Germinal center (tissue), 1 donor: ENCODE measurements at regions not wholly inside any gene's neighbourhood (a gene's known extent, or its start where the extent isn't known, plus 50 kb on each side); places are given as distances from the start of the nearest gene placed in this dataset.
"Not testable (repeated sequence)": the region's sequence is repeated elsewhere in the genome, so short reads cannot be mapped to it uniquely, and the experiment has no call there.

Experiments used
- DNase-seq: peaks from one replicate; pipeline ENCODE4 v3.0.0; 2012; ENCODE audit warnings: mixed read lengths, low spot score

- DNase-seq, result no peak
Measured at GRCh38 chr4:164210377-164210776, 543.6 kb upstream of the SMIM31 start.

DNA sequence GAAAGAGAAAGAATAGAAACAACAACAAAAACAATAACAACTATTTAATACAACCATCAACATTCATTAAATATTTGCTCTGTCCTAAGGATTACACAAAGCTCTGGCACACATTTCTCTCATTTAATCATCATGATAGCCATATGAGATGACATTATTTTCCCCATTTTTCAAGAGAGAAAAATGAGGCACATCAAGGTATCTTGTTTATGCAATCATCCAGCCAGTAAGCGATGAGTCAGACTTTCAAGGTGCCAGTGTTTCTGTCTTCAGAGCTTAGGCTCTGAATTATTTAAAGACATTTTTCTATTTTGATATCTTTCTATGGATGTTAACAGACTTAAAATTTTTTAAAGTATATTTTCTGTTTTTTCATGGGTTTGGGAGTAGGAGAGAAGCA is 541.8 kb upstream of the SMIM31 start:
- no peak for DNase-seq

- no peak for DNase-seq
Measured at GRCh38 chr4:164212714-164213113, 541.2 kb upstream of the SMIM31 start.

DNA sequence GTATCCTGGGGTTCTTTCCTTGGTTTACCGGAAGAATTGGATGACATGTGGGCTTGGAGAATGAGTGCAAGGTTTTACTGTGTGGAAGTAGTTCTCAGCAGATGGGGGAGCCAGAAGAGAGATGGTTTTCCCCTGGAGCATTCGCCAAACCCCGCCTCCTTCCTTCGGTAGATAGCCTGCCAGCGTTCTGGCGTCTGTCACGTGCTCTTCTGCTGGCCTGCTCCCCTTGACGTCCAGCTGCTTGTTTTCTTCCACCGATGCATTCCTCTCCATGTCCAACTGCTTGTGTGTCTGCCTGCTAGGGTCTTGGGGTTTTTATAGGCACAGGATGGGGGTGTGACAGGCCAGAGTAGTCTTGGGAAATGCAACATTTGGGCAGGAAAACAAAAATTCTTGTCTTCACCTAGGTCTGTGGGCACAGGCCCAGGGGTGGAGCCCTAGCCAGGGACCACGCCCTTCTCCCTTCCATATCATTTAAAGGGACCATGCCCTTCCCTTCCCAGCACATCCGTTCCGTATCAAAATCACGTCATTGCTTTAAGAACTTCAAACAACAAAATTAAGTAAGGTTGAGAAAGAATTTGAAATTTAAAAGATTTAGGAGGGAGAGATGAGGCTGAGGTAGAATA is 538.7 kb upstream of the SMIM31 start:
- no peak for DNase-seq

GRCh38 chr4:164221631-164222030 is 532.3 kb upstream of the SMIM31 start:
- no peak for DNase-seq

DNA sequence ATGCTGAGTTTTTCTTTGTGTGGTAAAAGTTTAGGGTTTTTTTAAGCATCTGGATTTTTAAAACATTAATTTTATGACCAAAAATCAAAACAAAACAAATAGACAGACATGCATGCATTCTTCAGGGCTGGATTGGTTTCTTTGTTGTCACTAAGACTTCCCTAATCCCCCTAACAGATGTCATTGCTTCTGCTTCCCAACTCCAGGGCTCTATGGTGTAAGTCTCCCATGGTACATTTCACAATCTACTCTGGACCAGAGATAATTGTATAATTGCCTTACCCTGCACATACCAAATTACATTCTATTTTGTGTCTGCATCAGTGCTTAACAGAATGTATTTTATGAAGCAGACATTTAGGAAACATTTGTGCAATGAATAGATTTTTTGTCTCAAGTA is 529.1 kb upstream of the SMIM31 start:
- DNase-seq, result no peak

- DNase-seq, result no peak
Measured at GRCh38 chr4:164229255-164229654, 524.7 kb upstream of the SMIM31 start.

DNA sequence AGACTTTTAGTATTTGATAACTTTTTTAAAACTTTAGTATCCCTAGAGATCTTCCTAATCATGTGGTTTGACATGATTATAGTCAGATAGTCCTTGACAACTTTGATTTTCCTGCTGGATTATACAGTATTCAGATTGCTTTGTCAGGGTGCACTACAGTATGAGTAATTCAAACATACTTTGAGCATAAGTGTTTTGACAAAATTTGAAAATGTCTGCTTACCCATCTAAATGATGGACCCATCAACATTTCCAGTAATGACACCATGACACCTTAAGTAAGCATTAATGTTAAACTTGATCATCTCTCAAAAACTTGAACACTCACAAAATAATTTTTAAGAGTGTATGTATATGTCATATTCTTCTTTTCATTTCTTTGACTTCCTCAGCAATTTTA is 514.5 kb upstream of the SMIM31 start:
- DNase-seq, result no peak

DNA sequence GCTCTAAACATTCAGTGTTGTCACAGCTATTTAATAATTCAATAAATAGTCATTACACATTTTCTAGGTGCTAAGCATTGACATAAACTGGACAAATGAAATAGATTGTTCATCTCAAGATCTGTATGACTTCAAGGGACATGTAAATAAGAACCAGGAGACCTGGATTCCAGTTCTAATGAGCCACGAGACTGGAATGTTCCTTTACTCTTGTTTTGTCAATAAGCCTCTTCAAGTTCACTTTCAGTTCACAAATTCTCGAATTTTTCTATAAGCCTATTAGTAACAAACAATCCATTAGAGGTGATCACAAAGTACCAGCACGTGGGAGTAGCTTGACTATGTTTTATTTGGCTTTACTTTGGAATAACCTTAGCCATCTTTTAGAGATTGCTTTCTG is 514.0 kb upstream of the SMIM31 start:
- DNase-seq, result no peak

- no peak for DNase-seq
Measured at GRCh38 chr4:164251257-164251656, 502.7 kb upstream of the SMIM31 start.

GRCh38 chr4:164252286-164252685 is 501.6 kb upstream of the SMIM31 start:
- DNase-seq, result no peak

- no peak for DNase-seq
Measured at GRCh38 chr4:164261831-164262230, 492.1 kb upstream of the SMIM31 start.

- not testable (repeated sequence) for DNase-seq
Measured at GRCh38 chr4:164262508-164262907, 491.4 kb upstream of the SMIM31 start.

DNA sequence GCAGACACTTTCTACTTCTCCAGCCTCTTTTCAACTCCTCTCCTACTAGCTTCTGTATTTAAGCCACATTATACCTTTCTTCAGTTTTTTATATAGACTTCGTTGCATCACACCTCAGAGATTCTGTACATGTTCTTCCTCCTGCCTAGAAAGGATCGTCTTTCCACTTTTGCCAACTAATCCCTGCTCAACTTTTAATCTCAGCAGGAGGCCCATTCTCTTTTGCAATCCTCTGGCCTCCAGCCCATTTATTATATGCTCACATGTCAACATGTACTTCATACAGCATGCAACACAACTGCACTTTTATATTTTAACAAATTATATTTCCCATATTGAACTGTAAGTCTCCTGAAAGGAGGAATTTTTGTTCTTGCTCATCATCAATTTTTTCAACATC is 476.5 kb upstream of the SMIM31 start:
- DNase-seq, result not testable (repeated sequence)

- DNase-seq, result no peak
Measured at GRCh38 chr4:164287173-164287572, 466.8 kb upstream of the SMIM31 start.

DNA sequence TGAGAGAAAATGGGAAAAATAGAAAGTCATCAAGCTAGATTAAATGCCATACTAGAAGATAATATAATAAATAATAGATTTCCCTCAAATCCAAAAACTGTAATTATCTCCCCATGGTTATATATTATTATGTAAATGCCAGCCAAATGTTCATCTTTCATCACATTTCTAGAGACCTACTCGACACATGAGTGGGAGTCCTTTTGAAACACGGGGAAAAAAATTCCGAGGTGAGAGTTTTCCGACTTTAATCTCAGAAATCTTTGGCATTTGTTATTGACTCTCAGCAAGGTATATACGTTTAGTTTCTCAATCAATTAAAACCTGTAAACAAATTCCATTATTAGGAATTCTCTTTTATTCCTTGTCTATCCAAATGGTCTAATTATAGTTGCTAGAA is 465.4 kb upstream of the SMIM31 start:
- no peak for DNase-seq

DNA sequence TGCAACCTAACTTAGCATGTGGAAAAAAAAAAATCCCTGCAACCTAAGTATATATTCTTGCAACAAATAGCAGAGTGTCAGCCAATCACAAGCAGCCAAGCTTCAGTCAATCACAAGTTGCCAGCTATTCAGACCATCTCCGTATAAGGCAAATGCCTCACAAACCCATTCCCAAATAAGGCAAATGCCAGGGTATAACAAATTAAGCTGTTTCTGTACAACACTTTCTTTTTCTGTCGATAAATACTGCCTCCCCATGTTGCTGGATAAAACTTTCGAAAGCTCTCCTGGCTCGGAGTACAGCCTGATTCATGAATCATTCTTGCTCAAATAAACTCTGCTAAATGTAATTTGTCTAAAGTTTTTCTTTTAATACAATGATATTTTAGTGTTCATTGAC is 460.7 kb upstream of the SMIM31 start:
- DNase-seq, result no peak

- no peak for DNase-seq
Measured at GRCh38 chr4:164293743-164294142, 460.2 kb upstream of the SMIM31 start.

GRCh38 chr4:164301430-164301829 is 452.5 kb upstream of the SMIM31 start:
- DNase-seq, result no peak

DNA sequence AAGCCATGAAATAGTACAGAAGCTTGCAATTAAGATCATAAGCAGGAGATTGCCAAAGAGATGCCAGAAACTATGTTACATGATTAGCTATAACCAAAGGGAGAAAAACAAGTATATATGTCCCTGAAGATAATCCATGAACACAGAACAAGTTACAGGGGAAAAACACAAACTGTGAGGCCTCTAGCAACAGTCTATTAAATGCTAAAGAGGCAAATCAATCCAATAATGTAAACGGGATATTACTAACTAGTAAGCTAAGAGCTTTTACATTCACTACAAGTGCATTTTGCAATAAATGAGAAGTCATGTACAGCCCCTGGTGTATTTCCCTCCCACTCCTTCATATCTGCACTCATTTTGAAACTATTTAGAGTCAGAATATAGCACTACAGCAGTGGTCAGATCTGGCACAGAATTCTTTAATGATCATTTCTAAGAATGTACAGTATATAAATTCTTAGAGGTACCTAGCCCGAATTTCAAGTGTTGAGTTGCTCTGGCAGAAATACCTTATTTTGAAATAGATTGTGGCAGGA is 449.8 kb upstream of the SMIM31 start:
- no peak for DNase-seq

DNA sequence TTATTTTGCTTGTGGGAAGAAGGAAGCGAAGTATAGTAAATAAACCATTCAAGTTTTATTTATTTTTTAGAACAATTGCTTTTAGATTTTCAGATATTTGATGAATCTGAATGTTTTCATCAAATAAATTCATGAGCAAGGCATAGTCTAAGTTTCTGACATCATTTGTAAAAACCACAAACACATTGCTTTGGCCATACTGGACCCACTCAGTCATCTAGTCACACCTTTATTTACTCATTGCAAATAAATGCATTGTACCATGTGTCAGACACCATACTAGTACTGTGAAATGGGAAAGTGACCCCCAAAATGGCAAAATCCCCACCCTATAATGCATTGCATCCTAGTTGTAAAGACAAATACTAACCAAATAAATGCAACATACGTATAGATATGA is 449.1 kb upstream of the SMIM31 start:
- no peak for DNase-seq

GRCh38 chr4:164307262-164307661 is 446.7 kb upstream of the SMIM31 start:
- DNase-seq, result no peak

GRCh38 chr4:164312671-164313070 is 441.3 kb upstream of the SMIM31 start:
- no peak for DNase-seq

DNA sequence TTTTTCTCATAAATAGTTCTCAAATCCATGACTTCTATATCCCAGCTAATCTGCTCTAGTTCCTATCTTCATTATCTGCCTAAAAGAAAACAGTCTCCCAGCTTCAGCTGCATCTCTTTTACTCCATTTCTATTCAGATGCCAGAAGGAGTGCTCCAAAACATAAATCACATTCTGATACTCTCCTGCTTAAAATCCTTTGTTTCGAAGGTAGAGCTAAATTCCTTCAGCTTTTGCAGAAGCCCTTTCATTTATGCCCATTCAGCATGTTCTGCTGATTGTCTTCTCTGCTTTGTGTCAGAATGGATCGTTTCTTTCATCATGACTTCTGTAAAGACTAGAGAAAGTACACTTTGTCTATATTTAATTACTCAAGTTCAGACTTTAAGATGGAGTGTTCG is 440.1 kb upstream of the SMIM31 start:
- DNase-seq, result no peak
